ENCODE measurements at regions not wholly inside any gene's neighbourhood (a gene's known extent, or its start where the extent isn't known, plus 50 kb on each side); places are given as distances from the start of the nearest gene placed in this dataset.

- Histone ChIP-seq H3K4me3 (no peak overlapping the region), H3K4me1 (replicated peaks in 1 of 2; ENCODE audit: control insufficient read depth in 2 of 2, insufficient read depth in 2 of 2, low read length in 2 of 2) (peaks cover 0 to 17% of the 10 kb centered on the region in 2 experiments; a peak in 3 of 5 replicates), H3K4me2 (ENCODE audit: insufficient read depth, low read length) (no peak overlapping the region), H3K9me1 (ENCODE audit: control insufficient read depth, insufficient read depth, low read length) (no peaks in the 10 kb centered on the region), H3K36me3 (ENCODE audit: control insufficient read depth, insufficient read depth, low read length) (no peaks in the 10 kb centered on the region; the same call in 2 of the 3 replicates), H3K79me2 (ENCODE audit: control insufficient read depth, insufficient read depth, low read length) (no peaks in the 10 kb centered on the region), H4K20me1 (replicated peaks; ENCODE audit: control insufficient read depth, insufficient read depth, low read length) (no peaks in the 10 kb centered on the region), H3K9ac (ENCODE audit: insufficient read depth in 1 of 2, low read depth in 2 of 2, low read length in 2 of 2) (no peak overlapping the region), H3K9me3 (replicated peaks; ENCODE audit: control insufficient read depth, insufficient read depth, low read depth, low read length) (peaks cover 15% of the 10 kb centered on the region), H2AFZ (ENCODE audit: low read depth, low read length) (no peak overlapping the region), H3K27me3 (ENCODE audit: control insufficient read depth in 2 of 2, insufficient read depth in 2 of 2, low read length in 2 of 2) (no peaks in the 10 kb centered on the region), H3K27ac (ENCODE audit: extremely low read depth, low read depth, low read length) (no peak overlapping the region)
- WGBS (ENCODE audit: insufficient coverage, low coverage, missing lambda C conversion rate) = 45% methylated on average over 1 of the region's 1 CpG
- DNase-seq (ENCODE audit: extremely low read depth in 1 of 4, low spot score in 3 of 4) (no peak), ATAC-seq (no peak), FAIRE-seq (no peak)
- ChIA-PET POLR2A (interaction anchor here (1.1 kb wide), 1 partner anchor 20 kb away, joined by 3 read pairs; no protein-coding TSS in a partner anchor), CTCF (ENCODE audit: low intra/inter-chr PET ratio) (interaction anchor here (0.5 kb wide), 1 partner anchor 302 kb away, joined by 3 read pairs; no protein-coding TSS in a partner anchor)
- in situ Hi-C loops (cut with MboI) = no loop called here
- no TSS peak for BruUV-seq (replicated peaks)
- intact Hi-C loops (cut with micrococcal nuclease) = no loop called here
- TF ChIP-seq PHF8 (IDR thresholded peaks at IDR 0.05; ENCODE audit: borderline replicate concordance, low read length) (no peak), ZNF830 (CRISPR knock-in tag; IDR thresholded peaks at IDR 0.05) (no peak), ZNF274 (IDR thresholded peaks at IDR 0.05; ENCODE audit: borderline replicate concordance, low read depth, low read length) (no peak), MAFG (tag; conservative IDR thresholded peaks at IDR 0.05) (no peak), SMAD2 (IDR thresholded peaks at IDR 0.05; ENCODE audit: low read depth, low read length) (no peak), XRCC4 (IDR thresholded peaks at IDR 0.05; ENCODE audit: extremely low read depth, insufficient read depth, insufficient read length) (no peak), ZKSCAN8 (CRISPR knock-in tag; IDR thresholded peaks at IDR 0.05) (no peak), EHMT2 (IDR thresholded peaks at IDR 0.05) (no peak), CUX1 (CRISPR knock-in tag; IDR thresholded peaks at IDR 0.05) (no peak), GATA2 (CRISPR knock-in tag; IDR thresholded peaks at IDR 0.05) (0 out of 2 replicates have a peak, but pooled peaks have one; percentile 33), FOS (IDR thresholded peaks at IDR 0.05; ENCODE audit: extremely low read depth, insufficient read length) (no peak), TCF7 (IDR thresholded peaks at IDR 0.05; ENCODE audit: borderline replicate concordance) (no peak), MIER1 (IDR thresholded peaks at IDR 0.05; ENCODE audit: low read depth) (no peak), ZKSCAN1 (IDR thresholded peaks at IDR 0.05; ENCODE audit: low read depth, low read length) (no peak), SP1 (CRISPR knock-in tag; IDR thresholded peaks at IDR 0.05) (no peak), BRD9 (IDR thresholded peaks at IDR 0.05; ENCODE audit: low read depth, partially characterized antibody) (no peak), PHB2 (IDR thresholded peaks at IDR 0.05; ENCODE audit: low read depth) (no peak), CBX3 (IDR thresholded peaks at IDR 0.05; ENCODE audit: borderline replicate concordance in 1 of 2, low read length in 2 of 2) (no peak), PML (IDR thresholded peaks at IDR 0.05; ENCODE audit: low read length) (no peak), ZNF707 (CRISPR knock-in tag; conservative IDR thresholded peaks at IDR 0.05) (0 out of 2 replicates have a peak, but pooled peaks have one; percentile 18), ZNF316 (IDR thresholded peaks at IDR 0.05) (no peak)
Observed at GRCh38 chr18:8933714-8934284, 168.7 kb upstream of the NDUFV2 start.

All from K562 (cell line).